PC-3 (cell line): ENCODE measurements at regions not wholly inside any gene's neighbourhood (a gene's known extent, or its start where the extent isn't known, plus 50 kb on each side); places are given as distances from the start of the nearest gene placed in this dataset.
A peak's percentile ranks its signal among the peaks of the same experiment; 100 is the strongest.

ENCODE experiments used
- ATAC-seq: fragments of 200-7000 bp; cut with Tn5 transposase; 2 replicates; pipeline ENCODE4 v1.9.1; 2020; ENCODE audit warnings: mild to moderate bottlenecking, moderate library complexity
- BruUV-seq: library from RNA; stranded (reverse); fragments of 400-500 nt; replicated peaks from 2 replicates; lab custom pipeline; 2021; lab: Mats Ljungman, UMichigan
- CTCF ChIA-PET: fragments of 300-600 bp; sonication (Branson Sonifier 250); formaldehyde crosslinking; loops from one replicate; lab custom pipeline; 2022; ENCODE audit warnings: antibody characterized with exemption; lab: Charles Lee
- POLR2A ChIA-PET: fragments of 300-600 bp; sonication (Branson Sonifier 250); formaldehyde crosslinking; loops from one replicate; lab custom pipeline; 2022; ENCODE audit warnings: antibody characterized with exemption; ENCODE audit not compliant: unreplicated experiment; lab: Charles Lee
- DNase-seq: peaks from one replicate; pipeline ENCODE4 v3.0.0-alpha.2; 2015
- H2AFZ ChIP-seq: fragments of 300-600 bp; sonication (generic); 2 replicates; pipeline ENCODE4 v1.6.0; 2016; ENCODE audit warnings: antibody characterized with exemption, low read length
- H3F3A ChIP-seq: fragments of 300-600 bp; sonication (generic); one replicate; pipeline ENCODE4 v1.6.0; 2017; ENCODE audit warnings: antibody characterized with exemption, low read length, control low read depth, mild to moderate bottlenecking; ENCODE audit not compliant: unreplicated experiment
- H3K27ac ChIP-seq: fragments of 300-600 bp; sonication (generic); 2 replicates; pipeline ENCODE4 v1.5.1; 2016; ENCODE audit warnings: mild to moderate bottlenecking, low read length
- H3K27me3 ChIP-seq: fragments of 300-600 bp; sonication (generic); 2 replicates; pipeline ENCODE4 v1.6.1; 2016; ENCODE audit warnings: low read length, mixed read lengths
- H3K36me3 ChIP-seq: fragments of 300-600 bp; sonication (generic); 2 replicates; pipeline ENCODE4 v1.6.1; 2016; ENCODE audit warnings: low read depth, mixed run types, low read length, mixed read lengths
- H3K4me1 ChIP-seq: fragments of 300-600 bp; sonication (generic); 2 replicates; pipeline ENCODE4 v1.5.1; 2016; ENCODE audit warnings: low read length; ENCODE audit not compliant: insufficient read depth
- H3K4me2 ChIP-seq: fragments of 300-600 bp; sonication (generic); 2 replicates; pipeline ENCODE4 v1.6.0; 2016; ENCODE audit warnings: low read length
- H3K4me3 ChIP-seq: fragments of 300-600 bp; sonication (generic); 2 replicates; pipeline ENCODE4 v1.5.1; 2016; ENCODE audit warnings: mild to moderate bottlenecking, low read length, mixed read lengths
- H3K79me2 ChIP-seq: fragments of 300-600 bp; sonication (generic); 2 replicates; pipeline ENCODE4 v1.6.1; 2017; ENCODE audit warnings: low read length, mixed read lengths
- H3K9ac ChIP-seq: fragments of 300-600 bp; sonication (generic); 2 replicates; pipeline ENCODE4 v1.6.0; 2016; ENCODE audit warnings: mild to moderate bottlenecking, low read length
- H3K9me2 ChIP-seq: fragments of 300-600 bp; sonication (generic); replicated peaks from 2 replicates; pipeline ENCODE4 v1.6.1; 2016; ENCODE audit warnings: mixed run types, low read length, mixed read lengths
- H3K9me3 ChIP-seq: fragments of 300-600 bp; sonication (generic); 2 replicates; pipeline ENCODE4 v1.6.1; 2016; ENCODE audit warnings: low read length, mixed read lengths
- H4K20me1 ChIP-seq: fragments of 300-600 bp; sonication (generic); 2 replicates; pipeline ENCODE4 v1.6.1; 2016; ENCODE audit warnings: low read length, mixed read lengths
- EZH2 ChIP-seq: fragments of 300-600 bp; sonication (generic); IDR thresholded peaks from one replicate; pipeline ENCODE4 v1.6.1; 2017; ENCODE audit warnings: antibody characterized with exemption, mild to moderate bottlenecking, low read length; ENCODE audit not compliant: unreplicated experiment
- EZH2phosphoT487 ChIP-seq: fragments of 300-600 bp; sonication (generic); IDR thresholded peaks from 2 replicates; pipeline ENCODE4 v1.6.1; 2018; ENCODE audit warnings: mild to moderate bottlenecking, antibody characterized with exemption, low read length, borderline replicate concordance
- intact Hi-C: fragments of 100-400 bp; cut with micrococcal nuclease; formaldehyde crosslinking; loops from 2 replicates; pipeline ENCODE4 v1.9.0; 2023
- TF ChIP-seq, protein P1 (sequence below): fragments of 300-600 bp; sonication (generic); conservative IDR thresholded peaks from 2 replicates; pipeline ENCODE4 v1.5.1; 2017; ENCODE audit warnings: antibody characterized with exemption, low read depth, mild to moderate bottlenecking, low read length

DNA sequence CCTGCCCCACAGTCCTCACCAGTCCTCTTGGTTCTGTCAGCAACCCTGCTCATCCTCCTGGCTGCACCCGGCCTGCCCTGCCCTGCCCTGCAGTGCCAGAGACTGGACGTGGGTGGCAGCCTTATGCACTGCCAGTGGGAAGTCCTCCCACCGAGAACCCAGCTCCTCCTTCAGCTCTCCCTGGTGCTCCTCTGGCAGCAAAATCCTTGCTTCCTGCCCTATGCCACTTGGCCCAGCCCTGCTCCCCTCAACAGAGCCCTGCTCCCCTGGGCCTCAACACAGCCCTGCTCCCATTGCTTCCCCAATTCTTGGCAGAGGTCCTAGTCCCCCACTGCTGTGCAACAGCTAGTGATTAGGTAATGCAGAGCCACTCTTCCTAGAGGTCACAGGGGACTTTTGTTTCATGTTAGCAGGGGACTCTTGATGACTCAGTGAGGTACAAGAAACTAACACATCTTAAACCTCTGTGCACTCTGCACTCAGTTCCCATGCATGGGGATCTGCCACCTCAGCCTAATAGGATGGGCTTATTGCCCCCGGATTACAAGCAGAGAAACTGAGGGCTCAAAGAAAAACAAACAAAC, 58.0 kb upstream of the EDAR start:
- H3K79me2 ChIP-seq = no peaks in the 10 kb centered on the region
- no peaks in the 10 kb centered on the region for H3K9me2 ChIP-seq
- no peak overlapping the region for H2AFZ ChIP-seq
- no peak overlapping the region for H3K9ac ChIP-seq
- H3K27me3 ChIP-seq = no peaks in the 10 kb centered on the region
- peak; percentile 69 for ATAC-seq
- intact Hi-C loops = no loop called here
- H3F3A ChIP-seq = no peaks in the 10 kb centered on the region
- ChIA-PET POLR2A (no interaction called here), CTCF (no interaction called here)
- no peak overlapping the region for H3K4me3 ChIP-seq
- H3K4me2 ChIP-seq = no peak overlapping the region
- H3K9me3 ChIP-seq = no peaks in the 10 kb centered on the region
- TF ChIP-seq, protein P1, sequence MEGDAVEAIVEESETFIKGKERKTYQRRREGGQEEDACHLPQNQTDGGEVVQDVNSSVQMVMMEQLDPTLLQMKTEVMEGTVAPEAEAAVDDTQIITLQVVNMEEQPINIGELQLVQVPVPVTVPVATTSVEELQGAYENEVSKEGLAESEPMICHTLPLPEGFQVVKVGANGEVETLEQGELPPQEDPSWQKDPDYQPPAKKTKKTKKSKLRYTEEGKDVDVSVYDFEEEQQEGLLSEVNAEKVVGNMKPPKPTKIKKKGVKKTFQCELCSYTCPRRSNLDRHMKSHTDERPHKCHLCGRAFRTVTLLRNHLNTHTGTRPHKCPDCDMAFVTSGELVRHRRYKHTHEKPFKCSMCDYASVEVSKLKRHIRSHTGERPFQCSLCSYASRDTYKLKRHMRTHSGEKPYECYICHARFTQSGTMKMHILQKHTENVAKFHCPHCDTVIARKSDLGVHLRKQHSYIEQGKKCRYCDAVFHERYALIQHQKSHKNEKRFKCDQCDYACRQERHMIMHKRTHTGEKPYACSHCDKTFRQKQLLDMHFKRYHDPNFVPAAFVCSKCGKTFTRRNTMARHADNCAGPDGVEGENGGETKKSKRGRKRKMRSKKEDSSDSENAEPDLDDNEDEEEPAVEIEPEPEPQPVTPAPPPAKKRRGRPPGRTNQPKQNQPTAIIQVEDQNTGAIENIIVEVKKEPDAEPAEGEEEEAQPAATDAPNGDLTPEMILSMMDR = peak; percentile 30; the same call in 1 of the 2 replicates
- no peak for TF ChIP-seq EZH2
- no peak for TF ChIP-seq EZH2phosphoT487
- no peak overlapping the region for H3K27ac ChIP-seq
- H3K36me3 ChIP-seq = no peaks in the 10 kb centered on the region
- DNase-seq = no peak
- H4K20me1 ChIP-seq = no peaks in the 10 kb centered on the region
- H3K4me1 ChIP-seq = peaks cover 6% of the 10 kb centered on the region; the same call in 1 of the 2 replicates
- no TSS peak for BruUV-seq

DNA sequence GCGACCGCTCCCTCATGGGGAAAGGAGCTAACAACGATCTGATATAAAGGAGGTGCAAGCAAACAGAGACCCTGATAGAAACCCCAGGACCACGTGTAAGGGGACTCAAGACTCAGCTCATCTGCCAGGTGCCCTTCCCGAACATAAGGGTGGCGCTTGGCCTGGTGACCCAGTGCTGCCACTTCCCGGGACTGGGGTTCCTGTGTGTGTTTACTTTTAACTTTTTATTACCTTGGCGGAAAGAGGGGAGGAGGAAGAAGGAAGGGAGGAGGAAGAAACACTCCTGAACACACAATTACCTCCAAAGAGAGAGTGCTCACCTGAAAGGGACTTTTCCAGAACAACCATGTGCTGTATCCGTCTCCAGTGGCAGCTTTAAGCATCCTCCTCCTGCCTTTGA, 56.5 kb upstream of the EDAR start:
- Histone ChIP-seq H3K36me3 (no peaks in the 10 kb centered on the region), H3K79me2 (no peaks in the 10 kb centered on the region), H3K9ac (no peak overlapping the region), H3K4me2 (no peak overlapping the region; the same call in 1 of the 2 replicates), H3K9me3 (no peaks in the 10 kb centered on the region), H3F3A (no peaks in the 10 kb centered on the region), H2AFZ (peak overlapping the region; percentile 63), H3K27ac (no peak overlapping the region), H3K4me1 (peaks cover 6% of the 10 kb centered on the region; the same call in 1 of the 2 replicates), H3K9me2 (no peaks in the 10 kb centered on the region), H4K20me1 (no peaks in the 10 kb centered on the region), H3K27me3 (no peaks in the 10 kb centered on the region), H3K4me3 (no peak overlapping the region)
- POLR2A ChIA-PET = no interaction called here
- ATAC-seq (peak; percentile 58), DNase-seq (peak; percentile 8)
- BruUV-seq = no TSS peak
- TF ChIP-seq EZH2 = no peak
- no peak for TF ChIP-seq EZH2phosphoT487
- TF ChIP-seq, protein P1 = no peak
- CTCF ChIA-PET = no interaction called here
- intact Hi-C loops = no loop called here

DNA sequence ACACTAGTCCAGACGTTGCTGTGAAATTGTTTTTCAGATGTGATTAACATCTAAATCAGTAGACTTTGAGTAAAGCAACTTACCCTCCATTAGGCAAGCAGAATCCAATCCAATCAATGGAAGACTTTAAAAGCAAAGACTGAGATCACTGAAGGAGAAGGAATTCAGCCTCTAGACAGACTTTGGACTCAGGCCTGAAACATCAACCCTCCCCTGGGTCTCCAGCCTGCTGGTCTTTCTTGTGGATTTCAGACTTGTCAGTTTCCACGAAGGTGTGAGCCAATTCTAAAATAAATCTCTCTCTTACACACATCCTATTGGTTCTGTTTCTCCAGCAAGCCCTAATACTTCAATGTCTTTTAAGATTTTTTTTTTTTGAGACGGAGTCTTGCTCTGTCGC, 50.0 kb upstream of the EDAR start:
- Histone ChIP-seq H3K4me1 (no peaks in the 10 kb centered on the region), H3K9me3 (no peaks in the 10 kb centered on the region), H3K27me3 (no peaks in the 10 kb centered on the region), H3K27ac (no peak overlapping the region), H4K20me1 (no peaks in the 10 kb centered on the region), H2AFZ (no peak overlapping the region), H3K4me2 (no peak overlapping the region), H3K36me3 (no peaks in the 10 kb centered on the region), H3F3A (no peaks in the 10 kb centered on the region), H3K9ac (no peak overlapping the region), H3K9me2 (no peaks in the 10 kb centered on the region), H3K79me2 (no peaks in the 10 kb centered on the region), H3K4me3 (no peak overlapping the region)
- CTCF ChIA-PET = no interaction called here
- POLR2A ChIA-PET = no interaction called here
- ATAC-seq (no peak), DNase-seq (no peak)
- BruUV-seq = no TSS peak
- intact Hi-C loops = no loop called here
- TF ChIP-seq EZH2phosphoT487 (no peak), EZH2 (no peak)
- TF ChIP-seq, protein P1 = no peak
